ENCODE measurements at regions not wholly inside any gene's neighbourhood (a gene's known extent, or its start where the extent isn't known, plus 50 kb on each side); places are given as distances from the start of the nearest gene placed in this dataset.

DNA sequence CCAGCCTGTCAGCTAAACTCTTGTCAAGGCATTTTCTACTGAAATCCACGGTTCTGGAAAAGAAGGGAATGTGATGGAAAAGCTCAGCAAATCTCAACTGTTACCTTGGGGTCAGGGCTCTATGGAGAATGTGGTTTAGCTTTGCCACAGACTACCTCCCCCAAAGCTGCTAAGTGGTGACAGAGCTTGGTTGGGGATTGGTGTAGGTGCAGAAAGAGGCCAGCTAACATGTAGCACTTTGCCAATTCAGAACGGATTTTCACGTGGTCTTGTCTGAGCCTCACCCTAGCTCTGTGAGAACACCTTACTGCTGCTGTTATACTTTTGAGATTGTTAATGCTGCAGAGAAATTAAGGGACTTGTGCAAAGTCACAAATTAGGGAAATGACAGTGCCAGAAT lies 331.1 kb downstream of the RND3 start:
- TF ChIP-seq, protein P1, sequence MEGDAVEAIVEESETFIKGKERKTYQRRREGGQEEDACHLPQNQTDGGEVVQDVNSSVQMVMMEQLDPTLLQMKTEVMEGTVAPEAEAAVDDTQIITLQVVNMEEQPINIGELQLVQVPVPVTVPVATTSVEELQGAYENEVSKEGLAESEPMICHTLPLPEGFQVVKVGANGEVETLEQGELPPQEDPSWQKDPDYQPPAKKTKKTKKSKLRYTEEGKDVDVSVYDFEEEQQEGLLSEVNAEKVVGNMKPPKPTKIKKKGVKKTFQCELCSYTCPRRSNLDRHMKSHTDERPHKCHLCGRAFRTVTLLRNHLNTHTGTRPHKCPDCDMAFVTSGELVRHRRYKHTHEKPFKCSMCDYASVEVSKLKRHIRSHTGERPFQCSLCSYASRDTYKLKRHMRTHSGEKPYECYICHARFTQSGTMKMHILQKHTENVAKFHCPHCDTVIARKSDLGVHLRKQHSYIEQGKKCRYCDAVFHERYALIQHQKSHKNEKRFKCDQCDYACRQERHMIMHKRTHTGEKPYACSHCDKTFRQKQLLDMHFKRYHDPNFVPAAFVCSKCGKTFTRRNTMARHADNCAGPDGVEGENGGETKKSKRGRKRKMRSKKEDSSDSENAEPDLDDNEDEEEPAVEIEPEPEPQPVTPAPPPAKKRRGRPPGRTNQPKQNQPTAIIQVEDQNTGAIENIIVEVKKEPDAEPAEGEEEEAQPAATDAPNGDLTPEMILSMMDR (conservative IDR thresholded peaks at IDR 0.05; ENCODE audit: low read length) = no peak
- no peak for TF ChIP-seq EZH2phosphoT487 (IDR thresholded peaks at IDR 0.05; ENCODE audit: borderline replicate concordance)

Data from Loucy (cell line).